ENCODE measurements at regions not wholly inside any gene's neighbourhood (a gene's known extent, or its start where the extent isn't known, plus 50 kb on each side); places are given as distances from the start of the nearest gene placed in this dataset.
"Not testable (repeated sequence)": the region's sequence is repeated elsewhere in the genome, so short reads cannot be mapped to it uniquely, and the experiment has no call there.

DNA sequence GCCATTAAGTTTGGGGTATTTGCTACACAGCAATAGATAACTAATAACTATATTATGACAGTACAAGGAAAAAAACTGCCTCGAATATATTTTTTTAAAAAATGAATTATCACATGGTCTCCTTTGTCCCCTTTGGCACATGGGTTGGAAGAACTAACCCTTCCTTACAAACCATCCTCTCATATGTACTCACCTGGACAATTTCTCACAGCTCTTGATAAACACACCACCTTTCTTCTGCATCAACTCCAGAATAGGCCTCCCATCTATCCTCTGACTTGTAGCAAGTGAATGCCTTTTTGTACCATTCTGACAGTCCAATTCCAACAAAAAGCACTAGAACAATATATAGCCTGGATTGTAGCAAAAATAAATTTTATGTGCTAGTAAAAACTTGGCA, 78.7 kb upstream of the LARP1 start:
- DNase-seq (ENCODE audit: low read depth, low spot score), result no peak
- H3K4me3 ChIP-seq (ENCODE audit: low read depth, low read length), result no peak overlapping the region
- TF ChIP-seq, protein P1, sequence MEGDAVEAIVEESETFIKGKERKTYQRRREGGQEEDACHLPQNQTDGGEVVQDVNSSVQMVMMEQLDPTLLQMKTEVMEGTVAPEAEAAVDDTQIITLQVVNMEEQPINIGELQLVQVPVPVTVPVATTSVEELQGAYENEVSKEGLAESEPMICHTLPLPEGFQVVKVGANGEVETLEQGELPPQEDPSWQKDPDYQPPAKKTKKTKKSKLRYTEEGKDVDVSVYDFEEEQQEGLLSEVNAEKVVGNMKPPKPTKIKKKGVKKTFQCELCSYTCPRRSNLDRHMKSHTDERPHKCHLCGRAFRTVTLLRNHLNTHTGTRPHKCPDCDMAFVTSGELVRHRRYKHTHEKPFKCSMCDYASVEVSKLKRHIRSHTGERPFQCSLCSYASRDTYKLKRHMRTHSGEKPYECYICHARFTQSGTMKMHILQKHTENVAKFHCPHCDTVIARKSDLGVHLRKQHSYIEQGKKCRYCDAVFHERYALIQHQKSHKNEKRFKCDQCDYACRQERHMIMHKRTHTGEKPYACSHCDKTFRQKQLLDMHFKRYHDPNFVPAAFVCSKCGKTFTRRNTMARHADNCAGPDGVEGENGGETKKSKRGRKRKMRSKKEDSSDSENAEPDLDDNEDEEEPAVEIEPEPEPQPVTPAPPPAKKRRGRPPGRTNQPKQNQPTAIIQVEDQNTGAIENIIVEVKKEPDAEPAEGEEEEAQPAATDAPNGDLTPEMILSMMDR (IDR thresholded peaks at IDR 0.05; ENCODE audit: insufficient read depth, low read length, missing control alignments), result no peak
- ChIA-PET CTCF (interaction anchor here (1.4 kb wide), 1 partner anchor 10 kb away, joined by 3 read pairs; no protein-coding TSS in a partner anchor), POLR2A (no interaction called here)

DNA sequence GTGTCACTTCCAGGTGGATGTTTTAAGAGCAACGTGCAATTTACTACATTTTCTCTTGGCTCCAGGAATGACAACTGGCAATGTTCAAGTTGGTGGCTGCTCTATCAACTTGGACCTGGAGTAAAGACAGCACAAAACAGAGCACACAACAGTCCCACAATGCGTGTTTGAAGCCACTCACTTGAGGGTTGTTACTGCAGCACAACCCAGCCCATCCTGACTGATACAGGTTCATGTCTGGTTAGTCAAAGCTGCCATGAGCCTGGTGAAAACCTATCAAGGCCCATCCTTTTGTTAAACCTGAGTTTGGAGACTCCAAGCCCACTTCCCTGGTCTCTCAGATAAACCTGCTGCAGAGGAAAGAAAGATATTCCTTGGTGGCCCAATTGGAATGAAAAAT, 81.1 kb upstream of the LARP1 start:
- H3K4me3 ChIP-seq (ENCODE audit: low read depth, low read length), result no peak overlapping the region
- TF ChIP-seq, protein P1 (IDR thresholded peaks at IDR 0.05; ENCODE audit: insufficient read depth, low read length, missing control alignments), result no peak
- CTCF ChIA-PET, result no interaction called here
- DNase-seq (ENCODE audit: low read depth, low spot score), result no peak
- POLR2A ChIA-PET, result no interaction called here

DNA sequence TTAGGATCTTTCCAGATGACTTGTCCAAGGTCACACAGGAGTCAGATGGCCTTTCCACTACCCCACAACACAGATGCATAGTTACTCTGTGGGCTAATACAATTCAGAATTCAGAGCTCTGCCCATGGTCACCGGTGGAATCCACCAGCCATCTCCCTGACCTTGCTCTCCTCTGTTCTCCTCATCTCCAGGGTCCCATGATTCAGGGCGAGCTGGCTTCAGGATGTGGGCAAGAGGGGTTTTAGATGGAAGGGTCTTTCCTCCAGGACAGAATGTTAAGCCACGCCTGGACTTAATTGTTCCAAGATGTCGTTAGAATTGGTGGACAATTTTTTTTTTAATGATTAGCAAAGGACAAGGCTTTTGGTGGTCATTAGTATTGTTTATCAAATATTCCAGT, 81.7 kb upstream of the LARP1 start:
- CTCF ChIA-PET, result no interaction called here
- H3K4me3 ChIP-seq (ENCODE audit: low read depth, low read length), result no peak overlapping the region
- POLR2A ChIA-PET, result no interaction called here
- no peak for DNase-seq (ENCODE audit: low read depth, low spot score)
- TF ChIP-seq, protein P1 (IDR thresholded peaks at IDR 0.05; ENCODE audit: insufficient read depth, low read length, missing control alignments), result no peak

DNA sequence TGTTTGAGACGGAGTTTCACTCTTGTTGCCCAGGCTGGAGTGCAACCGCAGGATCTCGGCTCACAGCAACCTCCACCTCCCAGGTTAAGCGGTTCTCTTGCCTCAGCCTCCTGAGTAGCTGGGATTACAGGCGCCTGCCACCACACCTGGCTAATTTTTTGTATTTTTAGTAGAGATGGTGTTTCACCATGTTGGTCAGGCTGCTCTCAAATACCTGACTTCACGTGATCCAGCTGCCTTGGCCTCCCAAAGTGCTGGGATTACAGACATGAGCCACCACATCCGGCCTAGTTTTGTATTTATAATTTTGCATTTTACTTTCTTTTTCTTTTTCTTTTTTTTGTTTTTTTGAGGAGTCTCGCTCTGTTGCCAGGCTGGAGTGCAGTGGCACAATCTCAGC, 85.3 kb upstream of the LARP1 start:
- POLR2A ChIA-PET; H3K4me3 ChIP-seq (ENCODE audit: low read depth, low read length); DNase-seq (ENCODE audit: low read depth, low spot score): not testable (repeated sequence)
- CTCF ChIA-PET, result interaction anchor here (1.3 kb wide), 1 partner anchor 19 kb away, joined by 3 read pairs; no protein-coding TSS in a partner anchor

DNA sequence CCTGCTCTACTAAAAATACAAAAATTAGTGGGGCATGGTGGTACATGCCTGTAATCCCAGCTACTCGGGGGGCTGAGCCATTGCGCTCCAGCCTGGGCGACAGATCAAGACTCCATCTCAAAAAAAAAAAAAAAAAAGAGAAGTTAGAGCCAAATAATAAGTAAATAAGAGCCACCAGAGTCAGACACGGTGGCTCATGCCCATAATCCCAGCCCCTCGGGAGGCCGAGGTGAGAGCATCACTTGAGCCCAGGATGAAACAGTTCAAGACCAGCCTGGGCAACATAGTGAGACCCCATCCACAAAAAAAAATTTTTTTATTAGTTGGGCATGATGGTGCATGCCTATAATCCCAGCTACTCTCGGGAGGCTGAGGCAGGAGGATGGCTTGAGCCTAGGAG, 85.8 kb upstream of the LARP1 start:
- TF ChIP-seq, protein P1 (IDR thresholded peaks at IDR 0.05; ENCODE audit: insufficient read depth, low read length, missing control alignments), result no peak
- CTCF ChIA-PET, result interaction anchor here (1.3 kb wide), 1 partner anchor 19 kb away, joined by 3 read pairs; no protein-coding TSS in a partner anchor
- no peak for DNase-seq (ENCODE audit: low read depth, low spot score)
- POLR2A ChIA-PET, result no interaction called here
- H3K4me3 ChIP-seq (ENCODE audit: low read depth, low read length), result no peak overlapping the region

DNA sequence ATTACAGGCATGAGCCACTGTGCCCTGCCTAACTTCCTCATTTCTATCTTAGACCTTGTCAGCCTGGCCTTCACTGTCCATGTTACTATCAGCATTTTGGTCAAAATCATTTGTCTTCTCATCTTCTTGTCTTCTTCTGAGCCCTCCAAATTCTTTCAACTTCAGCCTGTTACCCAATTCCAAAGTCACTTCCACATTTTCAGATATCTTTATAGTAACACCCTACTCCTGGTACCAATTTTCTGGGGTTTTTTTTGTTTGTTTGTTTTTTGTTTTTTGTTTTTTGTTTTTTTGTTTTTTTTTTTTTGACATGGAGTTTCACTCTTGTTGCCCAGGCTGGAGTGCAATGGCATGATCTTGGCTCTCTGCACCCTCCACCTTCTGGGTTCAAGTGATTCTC, 90.3 kb upstream of the LARP1 start:
- H3K4me3 ChIP-seq (ENCODE audit: low read depth, low read length), result no peak overlapping the region
- DNase-seq (ENCODE audit: low read depth, low spot score), result no peak
- CTCF ChIA-PET, result no interaction called here
- TF ChIP-seq, protein P1 (IDR thresholded peaks at IDR 0.05; ENCODE audit: insufficient read depth, low read length, missing control alignments), result no peak
- POLR2A ChIA-PET, result no interaction called here

DNA sequence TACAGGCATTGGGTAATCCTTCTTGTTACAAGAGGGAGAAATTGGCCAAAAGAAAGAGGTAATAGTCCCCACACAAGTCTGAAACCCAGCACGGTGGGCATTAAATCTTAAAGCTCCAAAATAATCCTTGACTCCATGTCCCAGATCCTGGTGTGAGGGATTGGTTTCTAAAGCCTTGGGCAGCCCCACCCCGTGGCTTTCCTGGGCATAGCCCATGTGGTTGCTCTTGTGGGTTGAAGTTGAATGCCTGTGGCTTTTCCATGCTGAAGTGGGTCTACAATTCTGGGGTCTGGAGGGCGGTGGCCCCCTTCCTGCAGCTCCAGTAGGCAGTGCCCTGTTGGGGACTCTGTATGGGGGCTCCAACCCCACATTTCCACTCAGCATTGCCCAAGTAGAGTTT, 91.8 kb upstream of the LARP1 start:
- ChIA-PET POLR2A (no interaction called here), CTCF (interaction anchor here (1.0 kb wide), 1 partner anchor 23 kb away, joined by 3 read pairs; no protein-coding TSS in a partner anchor)
- H3K4me3 ChIP-seq (ENCODE audit: low read depth, low read length), result no peak overlapping the region
- TF ChIP-seq, protein P1 (IDR thresholded peaks at IDR 0.05; ENCODE audit: insufficient read depth, low read length, missing control alignments), result no peak
- DNase-seq (ENCODE audit: low read depth, low spot score), result no peak
